Hypothalamus (tissue), 51 donors: ENCODE measurements at regions not wholly inside any gene's neighbourhood (a gene's known extent, or its start where the extent isn't known, plus 50 kb on each side); places are given as distances from the start of the nearest gene placed in this dataset.

ENCODE experiments used
- DNase-seq, 51 donors: peaks; one replicate each; lab custom pipeline; 2025; lab: John Stamatoyannopoulos, UW

DNA sequence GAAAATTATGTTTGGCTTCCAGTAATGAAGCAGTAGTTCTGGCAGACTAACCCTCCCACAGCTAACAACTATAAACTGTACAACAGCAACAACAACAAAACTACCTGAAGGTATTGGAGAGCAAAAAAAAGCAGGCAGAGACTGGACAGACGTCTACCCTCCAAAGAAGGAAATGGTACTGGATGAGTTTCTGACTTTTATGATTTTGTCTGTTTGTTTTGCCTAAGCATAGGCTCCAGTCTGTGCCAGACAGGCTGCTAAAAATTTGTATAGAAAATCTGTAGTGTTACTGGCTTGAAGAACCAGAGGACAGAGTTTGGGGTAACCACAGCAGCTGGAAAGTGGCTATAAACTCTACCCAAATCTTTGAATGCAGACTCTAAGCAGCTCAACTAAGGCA, 131.3 kb downstream of the SLC25A47 start:
- DNase-seq, result no peak

DNA sequence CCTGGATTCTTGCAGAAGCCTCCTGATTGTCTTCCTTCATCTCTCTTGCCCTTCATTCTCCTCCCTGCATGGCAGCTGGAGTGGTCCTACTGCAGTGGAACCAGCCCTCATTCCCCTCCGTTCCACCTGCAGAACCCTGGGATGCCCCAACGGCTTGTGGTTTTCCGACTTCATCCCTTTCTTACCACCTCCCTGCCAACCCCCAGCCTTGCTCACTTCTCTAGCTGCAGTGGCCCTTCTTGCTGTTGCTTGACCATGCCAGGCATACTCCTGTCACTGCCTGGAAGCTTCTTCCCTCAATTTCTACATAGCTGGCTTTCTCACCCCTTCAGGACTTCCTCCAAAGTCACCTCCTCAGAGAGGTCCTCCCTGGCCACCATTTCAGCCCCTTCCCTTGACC, 123.3 kb downstream of the BEGAIN start:
- DNase-seq, result no peak

GRCh38 chr14:100466111-100466856, 120.9 kb downstream of the BEGAIN start:
- DNase-seq, result no peak

GRCh38 chr14:100467046-100467750, 120.0 kb downstream of the BEGAIN start:
- DNase-seq, result no peak

DNA sequence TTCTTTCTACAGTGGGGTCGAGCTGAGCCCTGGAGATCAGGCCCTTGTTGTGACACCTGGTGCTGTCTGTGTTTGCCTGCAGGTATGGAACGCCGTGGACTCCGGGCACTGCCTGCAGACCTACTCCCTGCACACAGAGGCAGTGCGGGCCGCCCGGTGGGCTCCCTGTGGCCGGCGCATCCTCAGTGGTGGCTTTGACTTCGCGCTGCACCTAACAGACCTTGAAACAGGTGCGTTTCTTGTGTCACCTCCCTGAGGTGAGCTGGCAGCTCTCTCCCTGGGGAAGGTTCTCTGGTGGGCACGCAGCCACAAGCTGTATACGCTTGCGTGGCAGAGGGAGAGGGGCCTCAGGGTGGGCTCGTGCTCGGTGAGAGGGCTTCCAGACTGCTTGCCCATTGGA, 119.3 kb downstream of the BEGAIN start:
- DNase-seq, result no peak

DNA sequence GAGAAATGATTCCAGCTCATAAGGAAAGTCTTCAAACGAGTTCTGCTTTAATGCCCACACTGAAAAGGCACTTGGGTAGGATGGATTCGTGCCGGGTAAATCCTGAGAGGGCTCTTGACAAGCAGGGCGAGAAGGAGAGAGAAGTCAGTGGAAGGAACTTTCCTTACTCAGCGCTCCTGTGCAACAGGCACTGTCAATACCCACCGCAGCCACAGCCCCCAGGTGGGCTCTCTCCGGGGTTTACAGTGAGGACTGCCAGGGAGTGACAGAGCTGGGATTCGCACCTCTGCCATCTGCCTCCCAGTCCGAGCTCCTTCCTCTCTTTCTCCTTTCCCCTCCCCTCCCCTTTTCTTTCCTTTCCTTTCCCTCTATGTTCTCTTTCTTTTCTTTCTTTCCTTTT, 118.7 kb downstream of the BEGAIN start:
- DNase-seq, result no peak

DNA sequence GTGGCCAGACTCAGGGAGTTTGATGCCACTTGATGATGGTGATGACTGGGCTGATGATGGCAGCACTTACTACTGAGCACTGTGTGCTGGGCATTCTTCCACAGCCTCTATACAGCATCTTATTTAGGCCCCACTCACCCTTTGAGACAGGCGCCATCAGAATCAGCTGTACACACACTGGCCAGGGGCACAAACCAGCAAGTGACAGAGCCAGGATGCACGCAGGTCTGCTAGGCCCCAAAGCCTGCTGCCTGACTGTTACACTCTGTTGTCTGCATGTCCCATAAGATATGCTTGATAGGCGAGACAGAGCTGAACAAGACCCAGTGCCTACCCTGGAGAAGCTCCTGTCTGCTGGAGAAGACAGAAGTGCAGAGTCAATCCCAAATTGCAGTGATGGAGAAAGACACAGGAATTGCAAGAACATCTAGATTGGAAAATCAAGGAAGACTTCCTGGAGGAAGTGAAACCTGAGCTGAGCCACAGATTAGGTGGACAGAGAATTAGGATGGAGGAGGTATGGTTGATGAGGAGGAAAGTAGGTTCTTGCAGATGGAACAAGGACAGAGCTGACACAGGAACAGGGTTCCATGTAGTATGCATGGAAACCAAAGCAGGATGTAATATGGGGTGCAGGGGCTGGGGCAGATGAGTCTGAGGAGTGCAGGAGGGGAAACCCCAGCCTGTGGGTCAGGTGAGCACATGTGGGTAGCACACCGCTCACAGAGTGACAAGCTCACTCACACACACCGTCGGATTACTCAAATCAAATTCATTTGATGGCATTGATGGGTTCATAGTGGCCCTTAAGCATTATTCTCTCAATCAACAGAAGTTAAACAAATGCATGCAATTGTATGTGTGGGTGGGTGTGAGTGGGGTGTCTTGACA, 117.3 kb downstream of the BEGAIN start:
- no peak for DNase-seq

GRCh38 chr14:100470523-100470897, 116.7 kb downstream of the BEGAIN start:
- DNase-seq, result no peak

DNA sequence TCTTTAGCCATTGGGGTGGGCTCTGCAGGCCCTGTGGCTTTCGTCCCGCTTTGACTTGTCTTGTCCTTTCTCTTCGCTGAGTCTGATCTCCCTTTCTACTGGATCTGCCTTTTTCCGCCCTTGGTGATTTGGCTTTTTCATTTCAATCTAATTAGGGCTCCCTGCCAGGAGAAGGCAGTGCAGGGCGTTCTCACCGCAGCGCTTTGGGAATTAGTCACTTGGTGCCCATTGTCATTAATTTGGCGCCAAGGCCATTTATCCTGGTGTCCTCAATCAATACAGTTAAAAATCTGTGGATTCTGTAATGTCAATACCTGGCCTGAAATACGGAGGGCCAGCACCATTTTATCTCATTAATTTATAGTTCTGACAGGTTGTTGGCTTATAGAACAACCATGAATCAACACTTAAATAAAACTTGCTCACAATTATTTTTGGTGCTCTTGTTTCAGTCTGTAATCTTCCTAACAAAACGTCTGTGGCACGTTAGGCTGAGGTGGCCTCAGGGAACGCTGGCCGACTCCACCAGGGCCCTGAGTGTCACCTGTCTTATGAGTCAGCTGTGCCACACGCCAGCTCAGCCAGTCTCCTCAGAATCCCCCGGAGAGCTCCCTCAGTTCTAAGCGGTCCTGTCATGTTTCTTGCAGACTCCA, 115.7 kb downstream of the BEGAIN start:
- no peak for DNase-seq

DNA sequence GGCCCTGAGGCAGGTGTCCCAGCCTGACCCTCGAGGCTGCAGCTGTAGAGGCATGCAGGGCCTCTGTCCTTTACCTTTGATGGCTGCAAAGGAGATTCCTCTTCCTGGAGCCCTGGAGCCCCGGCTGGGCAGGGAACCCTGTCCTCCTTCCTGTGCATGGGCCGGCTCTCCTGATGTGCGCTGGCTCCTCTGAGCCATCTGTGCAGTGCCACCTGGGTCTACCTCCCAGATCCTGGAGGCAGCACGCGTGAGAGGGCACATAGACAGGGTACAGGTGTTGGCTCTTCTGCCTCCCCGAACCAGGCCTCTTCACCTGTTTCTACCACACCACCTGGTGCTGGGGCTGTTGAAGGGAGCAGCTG, 115.1 kb downstream of the BEGAIN start:
- no peak for DNase-seq

GRCh38 chr14:100472491-100472890, 114.7 kb downstream of the BEGAIN start:
- DNase-seq, result no peak

- DNase-seq, result no peak
Measured at GRCh38 chr14:100473249-100473648, 114.0 kb downstream of the BEGAIN start.

DNA sequence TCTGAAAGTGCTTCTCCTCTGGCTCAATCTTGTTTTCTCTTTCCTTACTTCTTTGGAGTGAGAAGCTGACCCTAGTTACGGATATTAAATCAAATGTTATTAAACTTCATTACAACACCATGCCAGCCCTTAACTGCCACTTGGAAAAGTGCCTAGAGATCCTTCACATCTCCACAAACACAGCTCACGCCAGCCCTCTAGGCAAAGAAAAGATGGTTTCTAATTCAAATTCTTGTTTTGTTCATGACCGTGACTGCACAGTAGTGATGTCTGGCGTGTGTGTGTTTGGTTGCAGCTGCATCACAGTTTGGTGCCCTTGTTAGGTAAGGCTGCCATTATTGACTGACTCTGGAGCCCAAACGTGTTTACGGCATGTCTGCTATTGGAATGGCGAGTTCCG, 113.0 kb downstream of the BEGAIN start:
- no peak for DNase-seq

- no peak for DNase-seq
Measured at GRCh38 chr14:100475268-100475667, 111.9 kb downstream of the BEGAIN start.

DNA sequence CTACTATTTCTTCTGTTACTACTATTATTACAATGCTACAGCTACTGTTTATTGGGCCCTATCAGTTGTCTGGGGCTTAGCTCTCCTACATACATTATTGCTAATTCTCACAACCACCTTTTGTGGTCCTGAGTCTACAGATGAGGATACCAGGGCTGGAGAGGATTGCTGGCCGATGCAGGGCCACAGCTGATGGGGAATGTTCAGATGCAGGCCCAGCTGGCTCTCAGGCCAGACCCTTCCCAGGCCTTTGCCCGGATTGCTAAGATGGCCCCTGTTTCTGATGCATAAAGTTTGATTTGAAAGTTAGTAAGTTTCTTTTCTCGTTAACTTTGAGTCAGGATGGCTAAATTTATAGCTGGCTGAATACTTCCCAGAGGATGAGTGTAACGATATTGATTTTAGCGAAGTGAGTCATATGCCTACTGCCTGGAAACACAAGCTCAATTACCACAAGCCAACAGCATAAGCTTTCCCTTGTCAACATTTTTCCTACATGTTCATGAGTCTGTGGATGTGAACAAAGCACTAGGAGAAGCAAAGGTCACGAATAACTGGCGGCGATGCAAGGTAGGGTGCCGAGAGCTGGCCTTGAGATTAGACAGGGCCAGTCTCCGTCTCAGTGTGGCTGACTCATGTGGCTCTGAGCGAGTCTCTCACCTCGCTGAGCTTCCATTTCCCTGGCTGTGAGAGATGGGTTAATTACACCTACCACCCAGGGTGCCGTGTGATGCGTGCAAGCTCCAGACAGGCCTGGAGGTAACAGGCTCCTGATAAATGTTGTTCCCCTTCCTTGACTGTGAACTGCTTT, 111.0 kb downstream of the BEGAIN start:
- peak in 2 of 51 donors; percentile 10 to 39 for DNase-seq

GRCh38 chr14:100484531-100485267, 102.5 kb downstream of the BEGAIN start:
- no peak for DNase-seq

DNA sequence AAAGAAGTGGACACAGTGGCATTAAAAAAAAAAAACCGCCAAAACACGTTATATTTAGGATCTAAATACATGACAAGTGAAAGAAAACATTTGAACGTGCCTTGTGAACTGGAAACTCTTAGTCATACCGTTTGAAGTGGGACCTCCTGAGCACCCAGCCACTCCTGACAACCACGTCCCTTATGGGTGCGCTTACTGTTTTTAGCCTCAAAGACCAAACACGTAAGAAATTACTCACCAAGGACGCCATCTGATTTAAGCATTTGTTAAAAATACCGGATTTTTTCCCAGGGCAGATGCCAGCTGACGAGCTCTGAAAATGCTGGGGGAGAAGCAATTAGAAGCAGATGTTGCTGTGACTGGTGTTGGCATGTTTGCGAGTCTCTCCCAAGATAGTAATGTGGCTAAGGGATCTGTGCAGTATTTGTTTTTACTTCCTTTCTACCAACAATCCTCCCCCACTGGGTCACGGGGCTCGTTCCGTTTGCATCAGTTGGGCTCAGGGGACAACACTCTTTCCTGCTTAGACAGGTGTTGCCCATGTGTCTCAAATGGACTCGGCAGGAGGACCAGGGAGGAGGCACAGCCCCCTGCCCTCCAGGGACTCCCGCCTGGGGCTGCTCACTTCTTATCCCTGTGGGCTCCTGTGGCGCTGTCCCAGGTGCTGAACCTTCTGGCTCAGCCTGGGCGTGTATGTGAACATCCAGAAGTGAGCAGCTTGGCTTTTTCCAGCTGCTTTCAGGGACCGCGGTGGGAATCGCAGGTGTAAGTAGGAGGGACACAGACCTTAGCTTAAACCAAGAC, 101.0 kb downstream of the BEGAIN start:
- peak in 1 of 51 donors; percentile 35 for DNase-seq
